ENCODE measurements at regions not wholly inside any gene's neighbourhood (a gene's known extent, or its start where the extent isn't known, plus 50 kb on each side); places are given as distances from the start of the nearest gene placed in this dataset.

- TF ChIP-seq CTCF (IDR thresholded peaks at IDR 0.05; ENCODE audit: insufficient read depth, low read length, poor library complexity, severe bottlenecking) (no peak), EZH2phosphoT487 (conservative IDR thresholded peaks at IDR 0.05; ENCODE audit: low read length) (no peak)
Observed at GRCh38 chr13:79098596-79098995, 307.5 kb downstream of the RBM26 start.
